SU-DHL-6 (cell line): ENCODE measurements at regions not wholly inside any gene's neighbourhood (a gene's known extent, or its start where the extent isn't known, plus 50 kb on each side); places are given as distances from the start of the nearest gene placed in this dataset.
"Not testable (repeated sequence)": the region's sequence is repeated elsewhere in the genome, so short reads cannot be mapped to it uniquely, and the experiment has no call there.

Experiments used
- EZH2phosphoT487 ChIP-seq: fragments of 200-600 bp; sonication (generic), shearing (Covaris generic); conservative IDR thresholded peaks from 2 replicates; pipeline ENCODE4 v1.6.1; 2018; ENCODE audit warnings: mild to moderate bottlenecking, antibody characterized with exemption, low read length, moderate library complexity, mixed read lengths
- TF ChIP-seq, protein P1 (sequence below): fragments of 200-600 bp; sonication (generic); IDR thresholded peaks from one replicate; pipeline ENCODE4 v1.5.1; 2017; ENCODE audit warnings: antibody characterized with exemption, mild to moderate bottlenecking, low read length, moderate library complexity; ENCODE audit not compliant: insufficient read depth, poor library complexity, severe bottlenecking

DNA sequence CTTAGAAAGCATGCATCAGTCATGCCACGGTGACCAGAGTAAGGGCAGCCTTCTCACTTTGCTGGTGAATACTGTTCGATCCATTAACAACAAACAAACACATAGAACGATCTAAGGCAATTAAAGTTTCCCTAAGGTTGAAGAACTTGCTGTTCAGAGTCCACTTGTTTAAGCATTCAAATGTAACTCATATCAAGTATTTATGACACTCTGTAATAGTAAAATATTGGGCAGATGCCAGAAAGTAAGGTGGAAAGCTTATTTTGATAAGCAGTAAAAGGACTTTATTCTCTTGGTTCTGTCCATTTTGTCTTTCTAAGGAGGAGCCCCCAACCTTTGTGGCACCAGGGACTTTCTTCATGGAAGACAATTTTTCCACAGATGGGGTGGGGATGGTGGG, 64.9 kb downstream of the KLRB1 start:
- TF ChIP-seq, protein P1, sequence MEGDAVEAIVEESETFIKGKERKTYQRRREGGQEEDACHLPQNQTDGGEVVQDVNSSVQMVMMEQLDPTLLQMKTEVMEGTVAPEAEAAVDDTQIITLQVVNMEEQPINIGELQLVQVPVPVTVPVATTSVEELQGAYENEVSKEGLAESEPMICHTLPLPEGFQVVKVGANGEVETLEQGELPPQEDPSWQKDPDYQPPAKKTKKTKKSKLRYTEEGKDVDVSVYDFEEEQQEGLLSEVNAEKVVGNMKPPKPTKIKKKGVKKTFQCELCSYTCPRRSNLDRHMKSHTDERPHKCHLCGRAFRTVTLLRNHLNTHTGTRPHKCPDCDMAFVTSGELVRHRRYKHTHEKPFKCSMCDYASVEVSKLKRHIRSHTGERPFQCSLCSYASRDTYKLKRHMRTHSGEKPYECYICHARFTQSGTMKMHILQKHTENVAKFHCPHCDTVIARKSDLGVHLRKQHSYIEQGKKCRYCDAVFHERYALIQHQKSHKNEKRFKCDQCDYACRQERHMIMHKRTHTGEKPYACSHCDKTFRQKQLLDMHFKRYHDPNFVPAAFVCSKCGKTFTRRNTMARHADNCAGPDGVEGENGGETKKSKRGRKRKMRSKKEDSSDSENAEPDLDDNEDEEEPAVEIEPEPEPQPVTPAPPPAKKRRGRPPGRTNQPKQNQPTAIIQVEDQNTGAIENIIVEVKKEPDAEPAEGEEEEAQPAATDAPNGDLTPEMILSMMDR = not testable (repeated sequence)
- TF ChIP-seq EZH2phosphoT487 = not testable (repeated sequence)
